ENCODE measurements at regions not wholly inside any gene's neighbourhood (a gene's known extent, or its start where the extent isn't known, plus 50 kb on each side); places are given as distances from the start of the nearest gene placed in this dataset.

- H2BK12ac ChIP-seq (ENCODE audit: low read depth, low read length) = no peak overlapping the region
- H4K8ac ChIP-seq (ENCODE audit: extremely low read depth, insufficient read depth, low read length) = no peak overlapping the region
- no peaks in the 10 kb centered on the region for H3K23me2 ChIP-seq (ENCODE audit: low read depth, low read length)
- no peak overlapping the region for H2BK5ac ChIP-seq (ENCODE audit: low read depth, low read length)
- FAIRE-seq (no peak), DNase-seq (ENCODE audit: low read depth in 1 of 2, low spot score in 2 of 2) (no peak)
- no peak overlapping the region for H3K4me2 ChIP-seq (ENCODE audit: insufficient read depth in 1 of 2, low read depth in 2 of 2, low read length in 2 of 2)
- H3K36me3 ChIP-seq (ENCODE audit: control insufficient read depth in 2 of 4, insufficient read depth in 4 of 4, low read length in 3 of 4) = peaks cover 0 to 2% (median 0%) of the 10 kb centered on the region in 4 experiments; a peak in 2 of 8 replicates
- H2BK15ac ChIP-seq (ENCODE audit: low read length) = no peak overlapping the region
- H3K27ac ChIP-seq (ENCODE audit: low read depth, low read length) = no peak overlapping the region
- no peak for TF ChIP-seq CHD1 (IDR thresholded peaks at IDR 0.05; ENCODE audit: low read depth, low read length)
- TF ChIP-seq SIN3A (conservative IDR thresholded peaks at IDR 0.05 in 1 of 2, IDR thresholded peaks at IDR 0.05 in 1 of 2; ENCODE audit: low read depth in 1 of 2, low read length in 2 of 2) = no peak
- TF ChIP-seq JUND (IDR thresholded peaks at IDR 0.05; ENCODE audit: low read length) = no peak
- TF ChIP-seq RXRA (IDR thresholded peaks at IDR 0.05; ENCODE audit: insufficient read depth, low read depth, low read length) = no peak
- TF ChIP-seq SRF (IDR thresholded peaks at IDR 0.05; ENCODE audit: low read depth, low read length) = no peak
- no peak for TF ChIP-seq CBX8 (IDR thresholded peaks at IDR 0.05; ENCODE audit: borderline replicate concordance, low read depth, low read length)
- no peak for TF ChIP-seq POLR2AphosphoS5 (IDR thresholded peaks at IDR 0.05; ENCODE audit: low read depth, low read length)
- TF ChIP-seq FOSL1 (IDR thresholded peaks at IDR 0.05; ENCODE audit: insufficient read depth, low read depth, low read length) = no peak
- TF ChIP-seq JUN (IDR thresholded peaks at IDR 0.05; ENCODE audit: low read depth, low read length) = no peak
- TF ChIP-seq KDM1A (IDR thresholded peaks at IDR 0.05; ENCODE audit: borderline replicate concordance, low read length) = no peak
- no peak for TF ChIP-seq TBP (IDR thresholded peaks at IDR 0.05; ENCODE audit: low read depth, low read length)
- no peak for TF ChIP-seq TAF1 (IDR thresholded peaks at IDR 0.05; ENCODE audit: low read depth, low read length)
- TF ChIP-seq NRF1 (IDR thresholded peaks at IDR 0.05; ENCODE audit: low read depth, low read length) = no peak
- no peak overlapping the region for H3K4ac ChIP-seq (replicated peaks; ENCODE audit: insufficient read length, low read depth, low read length)
- WGBS, 2 experiments (ENCODE audit: extremely low coverage in 1 of 2, insufficient coverage in 1 of 2, insufficient read length in 1 of 2, insufficient replicate concordance in 2 of 2, low coverage in 1 of 2, low lambda C conversion rate in 2 of 2, missing lambda C conversion rate in 1 of 2) = 68% methylated on average over 4 of the region's 4 CpGs; no CpG with 5 or more reads in 1 of the 2 experiments
- H3K79me1 ChIP-seq (ENCODE audit: low read depth, low read length) = no peaks in the 10 kb centered on the region
- H3K14ac ChIP-seq (ENCODE audit: insufficient read length) = no peak overlapping the region
- H4K5ac ChIP-seq (ENCODE audit: insufficient read length, low read depth, low read length) = no peak overlapping the region
- H2BK20ac ChIP-seq (ENCODE audit: low read length) = no peak overlapping the region
- H3K79me2 ChIP-seq (ENCODE audit: control insufficient read depth in 1 of 2, insufficient read depth in 2 of 2, low read length in 2 of 2) = no peaks in the 10 kb centered on the region
- no peaks in the 10 kb centered on the region for H4K20me1 ChIP-seq (replicated peaks in 1 of 2; ENCODE audit: control insufficient read depth in 1 of 2, insufficient read depth in 2 of 2, low read length in 2 of 2)
- no peak overlapping the region for H4K91ac ChIP-seq (replicated peaks; ENCODE audit: insufficient read length, low read length)
- peaks cover 0 to 5% (median 2%) of the 10 kb centered on the region in 4 experiments; a peak in 3 of 7 replicates for H3K4me1 ChIP-seq (replicated peaks in 1 of 4; ENCODE audit: control insufficient read depth in 3 of 4, insufficient read depth in 4 of 4, low read length in 3 of 4)
- H2AFZ ChIP-seq (ENCODE audit: low read length) = no peak overlapping the region
- H3K18ac ChIP-seq (ENCODE audit: extremely low read depth, low read length) = no peak overlapping the region
- H2BK120ac ChIP-seq (replicated peaks; ENCODE audit: low read depth, low read length) = no peak overlapping the region
- H2AK5ac ChIP-seq (ENCODE audit: low read depth, low read length) = no peak overlapping the region
- POLR2A ChIA-PET (ENCODE audit: partially characterized antibody) = interaction anchor here (0.8 to 1.6 kb wide), 5 partner anchors 8 to 108 kb away, joined by 3 to 7 read pairs (median 3); no protein-coding TSS in a partner anchor
- H3K23ac ChIP-seq (ENCODE audit: insufficient read length) = no peak overlapping the region
- H3K56ac ChIP-seq (replicated peaks; ENCODE audit: insufficient read length, low read depth, low read length) = no peak overlapping the region
- H3K4me3 ChIP-seq (ENCODE audit: extremely low read depth in 1 of 4, insufficient read depth in 2 of 4, low read depth in 3 of 4, low read length in 4 of 4) = no peak overlapping the region
- H3K9me3 ChIP-seq (ENCODE audit: insufficient read depth in 2 of 2, low read depth in 1 of 2, low read length in 1 of 2) = no peaks in the 10 kb centered on the region
- no peaks in the 10 kb centered on the region for H3K27me3 ChIP-seq (replicated peaks in 1 of 4; ENCODE audit: control insufficient read depth in 3 of 4, extremely low read depth in 1 of 4, insufficient read depth in 3 of 4, low read length in 3 of 4)
- CTCF ChIA-PET (ENCODE audit: partially characterized antibody) = interaction anchor here (0.6 to 1.3 kb wide), 3 partner anchors 30 to 80 kb away, joined by 3 to 4 read pairs (median 4); no protein-coding TSS in a partner anchor
- no peak overlapping the region for H3K9ac ChIP-seq (replicated peaks in 1 of 4; ENCODE audit: extremely low read depth in 1 of 4, low read depth in 3 of 4, low read length in 3 of 4)
Measured at GRCh38 chr6:125678601-125679000, 70.8 kb upstream of the HEY2 start.

All from H1 (cell line).